HCEC 1CT (cell line): ENCODE measurements at regions not wholly inside any gene's neighbourhood (a gene's known extent, or its start where the extent isn't known, plus 50 kb on each side); places are given as distances from the start of the nearest gene placed in this dataset.

ENCODE experiments used
- DNase-seq: peaks from one replicate; pipeline ENCODE4 v3.0.0-alpha.2; 2017

GRCh38 chr20:20992686-20993360 is 113.3 kb downstream of the LINC00237 start:
- no peak for DNase-seq

DNA sequence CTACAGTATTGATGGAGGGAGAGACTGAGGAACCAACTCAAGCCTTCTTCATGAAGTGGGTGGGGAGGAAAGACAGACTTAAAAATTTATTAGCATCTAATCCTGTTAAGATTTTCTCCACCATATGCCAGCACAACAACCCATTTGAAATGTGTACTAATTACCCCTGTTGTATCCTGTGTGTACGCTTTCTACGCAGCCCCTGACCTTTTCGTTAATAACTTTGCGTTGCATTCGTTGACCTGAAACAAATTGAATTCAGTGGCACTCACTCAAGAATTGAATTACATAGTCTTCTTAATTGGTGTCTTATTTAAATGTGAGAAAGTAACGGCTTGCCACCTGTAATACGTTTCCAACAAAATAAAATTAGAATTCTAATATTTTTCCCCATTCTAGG is 113.9 kb downstream of the LINC00237 start:
- no peak for DNase-seq

GRCh38 chr20:20989081-20989480 is 117.1 kb downstream of the LINC00237 start:
- DNase-seq = no peak

DNA sequence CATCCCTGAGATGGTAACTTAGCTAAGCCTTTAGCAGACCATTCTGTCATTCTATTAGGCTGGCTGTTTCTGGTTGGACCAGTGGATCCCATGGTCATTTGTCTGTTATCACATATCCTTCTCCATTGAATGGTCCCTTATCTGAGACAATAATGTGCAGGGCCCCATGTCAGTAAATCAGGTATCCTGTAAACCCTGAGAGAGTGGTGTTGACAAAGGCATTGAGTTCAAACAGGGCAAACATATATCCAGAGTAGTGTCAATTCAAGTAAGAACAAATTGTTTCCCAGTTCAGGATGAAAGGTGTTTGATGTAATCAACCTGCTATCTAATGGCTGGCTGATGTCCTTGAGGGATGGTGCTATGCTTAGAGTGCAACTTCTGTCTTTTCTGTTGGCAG is 126.2 kb downstream of the LINC00237 start:
- no peak for DNase-seq

DNA sequence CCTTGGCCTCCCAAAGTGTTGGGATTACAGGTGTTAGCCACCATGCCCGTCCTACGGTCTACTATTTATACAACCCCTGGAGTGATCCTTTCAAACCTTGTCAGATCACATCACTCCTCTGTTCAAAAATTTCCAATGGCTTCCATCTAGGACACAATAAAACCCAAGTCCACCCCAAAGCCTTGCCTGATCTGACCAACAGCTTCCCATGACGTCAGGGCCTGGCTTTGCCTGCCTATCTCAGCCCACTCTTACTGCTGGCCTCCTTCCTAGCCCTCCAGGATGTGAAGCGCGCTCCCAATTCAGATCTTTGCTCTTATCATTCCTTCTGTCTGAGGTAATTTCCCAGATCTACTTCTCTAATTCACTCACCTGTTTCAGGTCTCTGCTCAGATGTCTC is 128.4 kb downstream of the LINC00237 start:
- no peak for DNase-seq

DNA sequence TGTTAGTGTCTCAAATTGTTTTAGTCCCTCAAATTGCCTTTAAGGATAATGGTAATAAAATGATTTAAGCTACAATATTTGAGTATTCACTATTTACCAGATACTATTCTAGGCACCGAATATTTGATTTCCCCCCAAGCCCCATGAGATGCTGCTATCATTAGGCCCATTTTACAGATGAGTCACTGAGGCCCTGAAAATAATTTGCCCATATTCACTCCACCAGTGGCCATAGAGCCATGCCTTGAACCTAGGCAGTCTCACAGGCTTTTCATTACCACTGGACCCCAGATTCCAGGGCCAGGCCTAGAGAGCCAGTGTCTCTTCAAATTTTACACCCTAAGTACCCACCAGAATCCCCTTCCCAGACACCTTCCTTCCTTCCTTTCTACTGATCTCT is 133.7 kb downstream of the LINC00237 start:
- no peak for DNase-seq

GRCh38 chr20:20971810-20972209 is 134.3 kb downstream of the LINC00237 start:
- no peak for DNase-seq

DNA sequence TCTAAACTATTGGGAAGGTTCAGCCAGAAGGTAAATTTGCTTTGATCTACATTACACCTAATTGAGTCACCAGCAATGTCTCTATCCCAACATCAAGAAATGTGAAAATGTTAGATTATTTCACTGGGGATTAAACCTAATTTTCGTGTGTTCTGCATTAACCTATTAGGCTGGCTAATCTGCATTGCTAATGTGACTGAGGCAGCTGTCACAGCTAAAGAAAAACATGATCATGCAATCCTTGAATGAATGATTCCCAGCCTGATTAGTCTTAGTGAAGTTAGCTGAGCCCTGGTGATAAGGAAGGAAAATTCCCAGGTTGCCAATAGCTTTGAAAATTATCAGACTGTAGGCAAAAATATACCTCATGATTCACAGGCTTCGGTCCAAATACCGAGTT is 135.3 kb downstream of the LINC00237 start:
- no peak for DNase-seq

DNA sequence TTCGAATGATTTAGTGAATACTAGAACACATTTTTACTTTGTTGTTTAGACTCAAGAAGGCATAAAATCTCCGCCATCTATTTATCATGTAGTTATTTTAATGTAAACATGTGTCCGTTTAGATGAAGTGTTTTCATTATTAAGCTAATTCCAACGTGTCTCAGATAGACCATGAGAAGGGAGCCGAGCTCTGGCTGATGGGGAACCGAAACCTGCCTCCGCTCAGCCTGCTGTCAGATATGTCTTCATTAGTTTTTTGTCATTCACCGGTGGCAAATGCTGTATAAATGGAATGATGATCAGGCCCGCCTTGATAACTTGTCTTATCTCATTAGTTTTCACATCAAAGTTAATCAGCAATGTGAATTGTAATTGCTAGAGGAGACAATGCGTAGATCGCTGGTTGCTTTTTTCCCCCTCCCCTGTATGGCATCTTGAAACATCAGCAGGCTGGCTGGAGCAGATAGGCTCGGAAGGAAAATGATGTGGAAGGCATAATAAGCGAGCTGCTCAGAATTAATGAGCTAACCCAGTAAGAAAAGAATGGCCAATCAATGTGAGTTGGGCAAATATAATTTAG is 136.4 kb downstream of the LINC00237 start:
- no peak for DNase-seq

DNA sequence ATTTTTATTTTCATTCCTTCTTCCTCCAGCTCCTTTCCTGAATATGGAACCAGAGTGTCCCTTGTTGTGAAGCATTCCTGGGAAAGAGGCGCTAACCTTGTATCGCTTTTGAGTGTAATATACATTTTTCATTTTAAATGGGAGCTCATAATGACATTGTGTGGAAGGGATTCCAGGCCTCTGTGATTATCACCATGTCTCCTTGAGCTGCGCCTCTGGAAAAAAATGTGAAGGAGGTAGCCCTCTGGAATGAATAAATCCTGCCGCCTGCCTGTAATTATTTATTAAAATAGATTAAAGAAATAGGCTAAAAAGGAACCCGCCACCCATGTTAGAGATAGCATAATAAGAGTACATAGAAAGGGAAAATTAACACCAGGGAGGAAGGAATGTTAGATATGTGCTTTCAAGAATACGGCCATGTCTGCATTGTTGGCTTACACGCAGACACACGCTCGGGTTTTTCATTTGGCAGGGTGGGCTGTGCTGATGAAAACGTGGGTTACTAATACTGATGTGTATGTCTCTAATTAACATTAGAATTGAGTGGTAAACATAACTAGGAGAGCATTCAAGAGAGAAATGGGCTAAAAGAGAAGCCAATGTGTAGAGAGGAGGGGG is 138.5 kb downstream of the LINC00237 start:
- no peak for DNase-seq

GRCh38 chr20:20966171-20966570 is 140.0 kb downstream of the LINC00237 start:
- no peak for DNase-seq

- no peak for DNase-seq
Measured at GRCh38 chr20:20959031-20959755, 147.0 kb downstream of the LINC00237 start.

GRCh38 chr20:20956513-20956931 is 149.6 kb downstream of the LINC00237 start:
- DNase-seq = no peak

GRCh38 chr20:20955892-20956291 is 150.3 kb downstream of the LINC00237 start:
- no peak for DNase-seq

DNA sequence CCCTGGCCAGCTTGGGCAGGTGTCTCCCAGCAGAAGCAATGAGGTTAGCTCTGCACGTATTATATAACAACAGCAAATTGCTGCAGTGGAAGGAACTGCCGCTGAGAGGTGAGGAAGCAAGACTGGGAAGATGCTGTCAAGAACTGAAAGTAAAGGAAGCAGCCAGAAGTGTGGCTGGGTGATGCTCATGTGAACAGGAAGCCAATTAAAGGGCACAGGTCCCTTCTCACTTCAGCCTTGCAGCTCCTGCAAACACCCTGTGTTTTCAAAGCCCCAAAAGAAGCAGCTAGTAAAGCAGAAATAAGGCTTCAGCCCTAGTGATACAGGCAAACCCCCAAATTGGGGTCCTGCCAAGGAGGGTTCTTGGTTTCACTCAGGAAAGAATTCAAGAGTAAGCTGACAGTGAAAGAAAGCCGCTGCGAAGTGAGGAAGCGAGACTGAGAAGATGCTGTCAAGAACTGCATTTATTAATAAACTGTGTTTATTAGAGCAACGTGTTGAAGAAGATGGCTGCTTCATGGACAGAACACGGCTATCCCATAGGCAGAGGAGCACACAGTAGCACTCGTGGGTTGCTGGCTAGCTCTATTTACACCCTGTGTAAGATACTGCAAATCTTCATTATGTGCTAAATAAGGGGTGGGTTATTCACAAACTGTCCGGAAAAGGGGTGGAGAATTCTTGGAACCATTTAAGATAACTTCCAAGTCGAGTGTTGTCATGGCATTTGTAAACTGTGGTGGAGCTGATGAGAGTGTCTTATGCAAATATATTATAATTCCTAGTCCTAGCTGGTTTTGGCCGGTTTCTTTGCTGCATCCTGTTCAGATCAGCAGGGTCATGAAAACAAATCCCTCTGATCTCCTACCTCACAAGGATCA is 152.2 kb downstream of the LINC00237 start:
- no peak for DNase-seq

- DNase-seq = no peak
Measured at GRCh38 chr20:20950620-20951019, 155.5 kb downstream of the LINC00237 start.

- DNase-seq = no peak
Measured at GRCh38 chr20:20946122-20946759, 159.9 kb downstream of the LINC00237 start.

DNA sequence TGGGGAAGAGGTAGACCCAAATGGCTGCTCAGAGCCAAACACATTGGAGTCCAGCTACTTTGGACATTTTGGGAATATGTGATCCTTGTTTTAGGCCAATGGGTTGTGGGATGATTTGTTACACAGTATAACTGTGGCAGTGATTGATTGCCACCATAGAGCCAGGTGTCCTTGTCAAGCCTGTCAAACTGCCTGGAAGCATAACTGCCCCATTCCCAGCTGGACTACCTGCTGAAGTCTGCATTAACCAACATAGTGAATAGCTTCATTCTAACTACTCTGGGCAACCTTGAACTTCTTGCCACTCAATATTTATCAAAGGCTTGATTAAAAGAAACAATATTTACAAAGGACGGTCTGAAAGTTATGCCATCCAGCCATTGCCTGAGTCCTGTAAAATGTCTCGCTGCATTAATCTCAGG is 164.7 kb downstream of the LINC00237 start:
- DNase-seq = no peak

- DNase-seq = no peak
Measured at GRCh38 chr20:20939006-20939405, 167.2 kb downstream of the LINC00237 start.

DNA sequence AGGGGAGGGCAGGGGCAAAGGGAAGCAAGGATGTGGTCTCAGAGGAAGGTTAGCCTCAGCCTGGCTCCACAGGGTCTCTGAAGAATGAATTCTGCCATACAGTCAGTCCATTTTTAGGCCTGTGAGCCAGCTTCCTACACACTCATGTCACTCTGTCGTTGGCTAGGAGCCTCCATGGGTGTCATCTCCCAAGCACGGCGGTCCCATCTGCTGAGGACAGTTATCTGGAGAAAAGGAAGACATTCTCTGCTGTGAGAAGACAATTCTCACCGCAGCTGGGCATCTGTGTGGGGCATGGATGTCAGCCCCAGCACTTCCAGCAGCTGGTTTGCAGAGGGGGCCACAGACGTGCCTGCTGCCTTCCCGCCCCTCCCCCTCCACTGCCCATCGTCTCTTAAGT is 167.6 kb downstream of the LINC00237 start:
- no peak for DNase-seq

DNA sequence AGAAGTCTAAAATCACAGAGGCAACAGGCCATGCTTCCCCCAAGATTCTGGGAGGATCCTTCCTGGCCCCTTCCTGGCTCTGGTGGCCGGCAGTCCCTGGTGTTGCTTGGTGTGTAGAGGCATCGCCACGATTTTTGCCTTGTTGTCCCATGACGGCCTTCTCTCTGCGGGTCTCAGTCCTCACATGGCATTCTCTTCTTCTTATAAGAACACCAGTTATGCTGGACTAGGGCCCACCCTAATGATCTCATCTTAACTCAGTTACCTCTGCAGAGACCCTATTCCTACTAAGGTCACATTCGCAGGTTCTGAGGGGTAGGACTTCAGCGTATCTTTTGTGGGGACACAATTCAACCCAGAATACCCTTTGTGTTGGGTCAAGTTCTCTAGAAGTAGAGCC is 168.0 kb downstream of the LINC00237 start:
- no peak for DNase-seq
